ENCODE measurements at regions not wholly inside any gene's neighbourhood (a gene's known extent, or its start where the extent isn't known, plus 50 kb on each side); places are given as distances from the start of the nearest gene placed in this dataset.

- no peak for DNase-seq (ENCODE audit: low read depth in 4 of 4, low spot score in 3 of 4)
Observed at GRCh38 chr9:16223074-16223871, 647.2 kb downstream of the BNC2 start.

DNA sequence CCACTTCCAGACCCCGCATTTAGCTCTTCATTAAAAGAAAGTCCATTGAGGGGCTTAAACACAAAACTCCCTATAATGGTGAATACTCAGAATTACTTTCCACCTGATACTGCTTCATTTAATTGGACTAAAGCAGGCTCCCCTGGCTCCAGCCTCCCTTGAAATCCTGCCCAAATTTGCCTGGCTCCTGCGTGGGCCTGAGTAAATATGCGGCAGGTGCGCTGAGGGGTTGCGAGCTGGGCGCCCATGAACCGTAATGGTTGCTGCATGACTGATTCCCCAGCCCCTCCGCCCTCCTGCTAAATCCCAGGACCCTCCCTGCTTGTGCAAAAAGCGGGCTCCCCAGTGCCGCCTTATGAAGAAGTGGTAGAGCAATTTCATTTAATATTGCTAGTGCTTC, 639.7 kb downstream of the BNC2 start:
- no peak for DNase-seq (ENCODE audit: low read depth in 4 of 4, low spot score in 3 of 4)

DNA sequence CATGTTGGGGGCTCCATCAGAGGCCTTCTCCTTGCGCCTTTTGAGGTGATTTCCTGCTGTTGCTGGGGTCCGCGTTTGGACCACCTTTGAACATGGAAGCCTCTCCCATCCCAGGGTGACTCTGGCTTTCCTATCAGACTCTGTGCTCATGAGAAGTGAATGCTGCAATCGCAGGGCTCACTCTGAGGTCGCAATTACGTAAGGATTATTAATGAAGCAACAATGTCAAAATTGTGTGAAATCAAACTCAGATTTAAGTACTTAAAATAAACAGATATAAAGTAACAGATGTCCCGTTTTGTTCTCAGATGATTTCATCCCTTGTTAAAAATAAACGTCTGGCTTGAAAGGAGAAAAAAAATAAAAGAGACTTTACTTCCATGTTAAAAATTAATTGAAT, 634.2 kb downstream of the BNC2 start:
- no peak for DNase-seq (ENCODE audit: low read depth in 4 of 4, low spot score in 3 of 4)

DNA sequence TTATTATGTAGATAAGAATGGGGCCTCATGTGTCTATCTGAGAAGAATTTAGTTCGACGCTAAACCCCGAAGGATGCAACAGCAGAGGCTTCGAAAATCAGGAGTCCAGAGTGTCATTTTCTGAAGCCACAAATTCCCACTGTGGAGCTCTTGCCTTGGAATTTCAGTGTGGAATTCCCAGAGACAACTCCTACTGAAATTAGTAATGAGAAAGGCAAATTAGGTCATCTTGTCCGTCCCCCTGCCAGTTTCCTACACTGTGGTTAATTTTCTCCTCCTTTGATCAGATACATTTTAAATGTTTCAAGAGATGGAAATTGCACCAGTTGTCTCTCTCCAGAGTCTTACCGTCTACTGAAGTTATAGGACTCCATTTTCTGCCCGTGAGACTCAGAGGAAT, 633.6 kb downstream of the BNC2 start:
- no peak for DNase-seq (ENCODE audit: low read depth in 4 of 4, low spot score in 3 of 4)

DNA sequence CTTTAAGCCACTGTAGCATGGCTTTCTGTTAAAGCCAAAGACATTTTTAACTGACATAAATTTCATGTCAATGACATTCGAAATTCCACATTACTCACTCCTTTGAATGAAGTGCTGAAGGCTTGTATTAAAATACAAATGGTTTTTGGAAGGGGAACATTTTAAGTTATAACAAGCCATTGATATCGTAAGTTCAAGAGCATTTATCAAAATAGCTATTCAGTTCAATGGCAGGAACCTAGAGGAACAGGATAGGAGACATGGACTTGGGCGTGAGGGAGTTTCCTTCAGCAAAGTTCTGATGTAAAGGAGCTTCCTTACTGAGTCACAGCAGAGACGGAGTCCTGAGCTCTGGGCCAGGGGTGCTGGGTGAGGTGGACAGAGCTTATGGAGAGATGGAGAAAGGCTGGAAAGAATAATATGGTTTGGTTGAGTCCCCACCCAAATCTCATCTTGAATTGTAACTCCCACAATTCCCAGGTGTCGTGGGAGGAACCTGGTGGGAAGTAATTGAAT, 631.8 kb downstream of the BNC2 start:
- DNase-seq (ENCODE audit: low read depth in 4 of 4, low spot score in 3 of 4), result no peak

GRCh38 chr9:16241231-16241630, 629.2 kb downstream of the BNC2 start:
- no peak for DNase-seq (ENCODE audit: low read depth in 4 of 4, low spot score in 3 of 4)

DNA sequence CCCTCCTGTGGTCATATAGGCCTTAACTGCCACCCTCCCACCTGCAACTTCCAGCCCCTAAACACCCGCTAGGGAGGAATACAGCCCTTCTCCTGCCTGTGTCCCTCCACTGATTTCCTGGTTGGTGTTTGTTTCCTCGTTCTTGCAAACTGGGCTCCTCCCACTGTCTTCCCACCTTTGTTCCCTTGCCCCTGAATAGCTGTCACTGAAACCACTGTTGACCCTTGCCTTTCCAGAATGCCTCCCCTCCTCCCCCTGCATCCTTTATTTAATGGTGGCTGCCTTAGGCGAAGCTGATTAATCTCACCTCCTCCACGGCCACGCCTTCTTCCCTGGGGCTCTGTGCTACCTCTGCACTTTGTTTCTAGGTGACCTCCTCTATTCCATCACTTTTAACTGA, 626.7 kb downstream of the BNC2 start:
- DNase-seq (ENCODE audit: low read depth in 4 of 4, low spot score in 3 of 4), result no peak

GRCh38 chr9:16245756-16246440, 624.6 kb downstream of the BNC2 start:
- no peak for DNase-seq (ENCODE audit: low read depth in 4 of 4, low spot score in 3 of 4)

DNA sequence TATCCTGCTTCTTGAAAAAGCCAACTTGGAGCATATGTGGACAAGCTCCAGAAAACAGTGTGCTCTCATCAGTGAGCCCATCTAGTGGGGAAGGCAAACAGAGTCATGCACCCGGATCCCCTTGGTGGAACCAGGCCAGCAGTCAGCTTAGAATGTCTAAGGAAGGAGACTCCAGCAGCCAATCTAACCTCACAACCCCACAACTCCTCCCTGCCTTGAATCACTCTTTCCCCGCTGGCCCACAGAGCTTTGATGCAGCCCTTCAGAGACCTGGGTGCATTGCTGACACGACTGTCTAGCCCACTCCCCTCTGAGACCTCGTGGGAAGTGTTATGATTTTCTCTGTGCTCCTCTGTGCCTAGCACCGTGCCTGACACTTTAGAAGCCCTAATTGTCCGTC, 623.7 kb downstream of the BNC2 start:
- DNase-seq (ENCODE audit: low read depth in 4 of 4, low spot score in 3 of 4), result no peak

- DNase-seq (ENCODE audit: low read depth in 4 of 4, low spot score in 3 of 4), result no peak
Observed at GRCh38 chr9:16247188-16247875, 623.1 kb downstream of the BNC2 start.

GRCh38 chr9:16248822-16249221, 621.6 kb downstream of the BNC2 start:
- no peak for DNase-seq (ENCODE audit: low read depth in 4 of 4, low spot score in 3 of 4)

GRCh38 chr9:16252616-16253015, 617.9 kb downstream of the BNC2 start:
- no peak for DNase-seq (ENCODE audit: low read depth in 4 of 4, low spot score in 3 of 4)

GRCh38 chr9:16254674-16255073, 615.8 kb downstream of the BNC2 start:
- DNase-seq (ENCODE audit: low read depth in 4 of 4, low spot score in 3 of 4), result no peak

DNA sequence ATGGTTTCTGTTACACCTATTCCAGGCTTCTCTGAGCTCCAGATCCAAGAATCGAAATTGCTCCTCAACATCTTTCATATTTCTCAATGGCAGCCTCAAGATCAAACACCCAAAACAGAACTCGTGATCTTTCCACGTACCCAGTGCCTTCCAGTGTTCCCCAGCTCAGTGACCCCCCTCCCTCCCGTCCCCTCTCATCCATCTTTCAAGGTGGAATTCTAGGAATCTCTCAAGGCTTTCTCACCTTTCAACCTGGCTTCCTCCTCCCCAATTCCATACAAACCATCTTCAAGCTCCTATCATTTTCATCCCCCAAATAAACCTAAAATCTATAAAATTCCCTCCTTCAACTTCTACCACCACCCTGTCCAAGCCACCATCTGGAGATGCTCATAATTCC, 615.3 kb downstream of the BNC2 start:
- no peak for DNase-seq (ENCODE audit: low read depth in 4 of 4, low spot score in 3 of 4)

DNA sequence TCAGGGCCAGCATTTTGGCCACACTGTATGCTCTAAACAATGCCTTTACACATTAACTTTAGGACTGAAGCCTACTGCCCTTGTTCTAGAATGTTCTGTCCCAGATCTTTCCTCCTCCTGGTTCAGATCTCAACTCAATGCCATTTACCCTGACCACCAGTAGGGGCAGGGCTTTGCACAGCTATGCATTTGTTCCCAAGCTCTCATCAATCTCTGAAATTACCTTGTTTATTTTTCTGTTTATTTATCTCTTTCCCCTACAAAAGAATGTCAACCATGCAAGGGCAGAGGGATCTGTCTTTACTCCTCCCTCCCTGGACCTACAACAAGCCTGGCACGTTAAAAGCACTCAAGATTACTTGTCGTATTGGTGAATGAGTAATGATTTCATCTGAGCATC, 612.9 kb downstream of the BNC2 start:
- no peak for DNase-seq (ENCODE audit: low read depth in 4 of 4, low spot score in 3 of 4)

DNA sequence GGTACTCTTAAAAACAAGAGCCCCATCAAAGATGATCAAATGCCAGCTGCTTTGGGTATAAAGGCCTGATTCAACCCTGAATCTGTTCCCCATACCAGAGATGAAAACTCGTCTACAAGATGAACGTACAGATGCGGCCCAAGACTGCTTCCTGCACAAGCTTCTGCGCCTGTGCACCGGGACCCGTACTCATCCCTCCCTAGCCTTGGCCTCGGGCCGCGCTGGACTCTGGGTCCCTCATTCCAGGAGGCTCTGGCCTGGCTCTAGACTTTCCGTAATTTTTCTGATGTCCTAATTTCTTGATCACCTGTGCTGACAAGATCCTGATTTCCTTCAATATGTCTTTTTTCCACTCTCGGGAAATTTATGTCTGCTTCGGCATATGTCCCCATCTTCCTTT, 612.3 kb downstream of the BNC2 start:
- DNase-seq (ENCODE audit: low read depth in 4 of 4, low spot score in 3 of 4), result no peak

DNA sequence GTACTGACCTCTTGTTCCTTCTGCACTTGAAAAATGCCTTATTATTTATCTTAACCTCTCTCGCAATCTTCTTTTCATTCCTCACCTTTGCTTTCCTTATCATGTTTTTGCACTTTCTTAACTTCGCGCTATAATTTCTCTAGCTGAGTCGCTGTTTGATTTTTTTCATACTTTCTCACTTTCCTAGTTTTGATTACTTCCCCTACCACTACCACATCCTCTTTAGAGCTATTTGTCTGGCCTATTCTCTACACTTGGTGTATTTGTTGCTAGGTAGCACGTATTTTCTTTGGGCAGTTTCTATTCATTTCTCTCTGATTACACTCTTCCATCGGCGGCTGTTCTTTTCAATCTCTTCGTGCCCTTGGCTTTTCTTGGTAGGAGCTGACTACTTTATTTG, 611.8 kb downstream of the BNC2 start:
- no peak for DNase-seq (ENCODE audit: low read depth in 4 of 4, low spot score in 3 of 4)

- DNase-seq (ENCODE audit: low read depth in 4 of 4, low spot score in 3 of 4), result no peak
Observed at GRCh38 chr9:16262477-16263261, 607.8 kb downstream of the BNC2 start.

DNA sequence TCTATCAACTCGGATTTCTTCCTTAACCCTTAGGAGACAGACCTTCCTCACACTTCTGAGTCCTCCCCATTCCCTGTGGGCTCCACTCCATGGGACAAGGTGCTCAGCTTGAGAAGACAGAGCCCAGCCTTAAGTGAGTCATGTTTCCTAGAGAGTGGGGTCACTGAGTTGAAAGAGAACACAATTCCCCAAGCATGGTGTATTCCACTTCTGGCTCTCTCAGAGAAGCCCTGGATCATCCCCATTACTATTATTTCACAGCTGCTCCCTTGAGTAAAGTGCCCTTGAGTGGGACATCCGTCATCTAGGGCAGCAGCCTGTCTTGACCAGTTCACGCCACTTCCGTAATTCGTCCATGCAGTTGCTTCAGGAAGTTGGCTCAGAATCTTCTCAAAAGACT, 604.8 kb downstream of the BNC2 start:
- DNase-seq (ENCODE audit: low read depth in 4 of 4, low spot score in 3 of 4), result no peak

DNA sequence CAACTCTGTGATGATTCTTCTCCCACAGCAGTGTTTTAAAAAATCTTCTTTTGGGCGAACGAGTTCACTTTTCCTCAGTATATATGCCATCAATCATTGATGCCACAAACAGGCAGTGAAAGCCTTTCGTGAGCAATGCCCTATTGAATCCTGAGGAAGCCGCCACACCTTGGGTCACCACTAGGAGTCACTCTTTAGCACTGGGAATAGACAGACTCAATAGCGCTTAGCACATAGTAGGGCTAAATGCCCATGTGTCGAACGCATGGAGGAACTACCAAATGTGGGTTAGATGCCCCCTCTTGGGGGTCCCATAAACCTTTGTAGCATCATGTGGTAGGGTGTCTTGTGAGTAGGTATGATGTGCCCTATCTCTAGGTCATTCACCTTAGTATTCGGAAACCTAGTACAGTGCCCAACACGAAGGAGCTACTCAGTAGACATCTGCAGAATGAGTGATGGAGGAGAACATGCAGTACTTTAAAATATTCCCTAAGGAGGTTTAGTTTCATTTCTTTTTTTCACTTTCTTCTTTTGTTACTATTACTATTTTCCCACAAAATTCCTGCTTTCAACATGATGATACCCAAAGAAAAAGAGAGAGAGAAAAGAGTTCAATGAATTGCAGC, 603.7 kb downstream of the BNC2 start:
- DNase-seq (ENCODE audit: low read depth in 4 of 4, low spot score in 3 of 4), result no peak

All from left renal pelvis (tissue), 4 donors.